GM23338 (cell line): ENCODE measurements at regions not wholly inside any gene's neighbourhood (a gene's known extent, or its start where the extent isn't known, plus 50 kb on each side); places are given as distances from the start of the nearest gene placed in this dataset.

Source experiments
- ATAC-seq: fragments of 200-7000 bp; cut with Tn5 transposase; 3 replicates; pipeline ENCODE4 v1.9.1; 2020
- DNase-seq: peaks from one replicate; pipeline ENCODE4 v3.0.0-alpha.2; 2015; ENCODE audit warnings: low spot score
- H2AFZ ChIP-seq: fragments of 200-600 bp; sonication (generic); 2 replicates; pipeline ENCODE4 v1.8.0; 2016; ENCODE audit warnings: antibody characterized with exemption, mild to moderate bottlenecking, moderate library complexity
- H3F3A ChIP-seq: fragments of 200-600 bp; sonication (generic); replicated peaks from 2 replicates; pipeline ENCODE4 v1.8.0; 2017; ENCODE audit warnings: antibody characterized with exemption, mixed run types, low read depth
- H3K27ac ChIP-seq: fragments of 200-600 bp; sonication (generic); 2 replicates; pipeline ENCODE4 v1.6.1; 2016; ENCODE audit warnings: low read depth
- H3K27me3 ChIP-seq: fragments of 200-600 bp; sonication (generic); 2 replicates; pipeline ENCODE4 v1.8.0; 2016; ENCODE audit warnings: mild to moderate bottlenecking, mixed run types, moderate library complexity; ENCODE audit not compliant: insufficient read depth
- H3K36me3 ChIP-seq: fragments of 200-600 bp; sonication (generic); 2 replicates; pipeline ENCODE4 v1.8.0; 2016; ENCODE audit warnings: mild to moderate bottlenecking; ENCODE audit not compliant: insufficient read depth
- H3K4me1 ChIP-seq: fragments of 200-600 bp; sonication (generic); 2 replicates; pipeline ENCODE4 v1.8.0; 2016; ENCODE audit warnings: mild to moderate bottlenecking, moderate library complexity; ENCODE audit not compliant: insufficient read depth
- H3K4me2 ChIP-seq: fragments of 200-600 bp; sonication (generic); 2 replicates; pipeline ENCODE4 v1.7.1; 2017; ENCODE audit warnings: mixed run types
- H3K4me3 ChIP-seq: fragments of 200-600 bp; sonication (generic); 2 replicates; pipeline ENCODE4 v1.6.1; 2016; ENCODE audit warnings: mixed run types
- H3K79me2 ChIP-seq: fragments of 200-600 bp; sonication (generic); replicated peaks from 2 replicates; pipeline ENCODE4 v1.8.0; 2017; ENCODE audit warnings: mild to moderate bottlenecking; ENCODE audit not compliant: insufficient read depth
- H3K9me2 ChIP-seq: fragments of 200-600 bp; sonication (generic); 2 replicates; pipeline ENCODE4 v1.8.0; 2017; ENCODE audit not compliant: insufficient read depth
- H4K20me1 ChIP-seq: fragments of 200-600 bp; sonication (generic); replicated peaks from 2 replicates; pipeline ENCODE4 v1.8.0; 2017; ENCODE audit warnings: mild to moderate bottlenecking; ENCODE audit not compliant: insufficient read depth
- H3K27ac Mint-ChIP-seq: 2 replicates; pipeline ENCODE4 v1.8.0; 2020; ENCODE audit warnings: inconsistent platforms, mild to moderate bottlenecking, moderate library complexity, mixed read lengths
- H3K27me3 Mint-ChIP-seq: 3 replicates; pipeline ENCODE4 v1.8.0; 2022; ENCODE audit warnings: low read depth, mild to moderate bottlenecking, moderate library complexity, mixed read lengths, inconsistent platforms; ENCODE audit not compliant: insufficient read depth, poor library complexity
- H3K36me3 Mint-ChIP-seq: 3 replicates; pipeline ENCODE4 v1.8.0; 2021; ENCODE audit warnings: low read depth, mild to moderate bottlenecking, inconsistent platforms, moderate library complexity, mixed read lengths
- H3K4me1 Mint-ChIP-seq: 3 replicates; pipeline ENCODE4 v1.8.0; 2020; ENCODE audit warnings: mild to moderate bottlenecking, inconsistent platforms, mixed read lengths
- H3K4me3 Mint-ChIP-seq: 3 replicates; pipeline ENCODE4 v1.8.0; 2021; ENCODE audit warnings: moderate library complexity, mild to moderate bottlenecking, inconsistent platforms, mixed read lengths
- H3K9me3 Mint-ChIP-seq: 3 replicates; pipeline ENCODE4 v1.8.0; 2020; ENCODE audit warnings: moderate library complexity, mild to moderate bottlenecking, inconsistent platforms, mixed read lengths
- CREB1 ChIP-seq: fragments of 250-450 bp; sonication (Bioruptor Pico); IDR thresholded peaks from 2 replicates; pipeline ENCODE4 v1.5.0; 2020; ENCODE audit warnings: low read depth, mild to moderate bottlenecking, moderate library complexity
- CTCF ChIP-seq, 2 experiments: fragments of 200-600 bp in 1 of 2; sonication (generic) in 1 of 2; conservative IDR thresholded peaks; 2 replicates each; pipeline versions ENCODE4 v1.5.1 to v1.6.1; 2016 to 2017; ENCODE audit warnings: antibody characterized with exemption in 2 of 2, low read depth in 2 of 2, mild to moderate bottlenecking in 2 of 2, moderate library complexity in 1 of 2
- ETS1 ChIP-seq: IDR thresholded peaks from 2 replicates; pipeline ENCODE4 v1.6.1; 2016; ENCODE audit warnings: antibody characterized with exemption
- EZH2 ChIP-seq: fragments of 200-600 bp; sonication (generic); IDR thresholded peaks from one replicate; pipeline ENCODE4 v1.8.0; 2017; ENCODE audit warnings: antibody characterized with exemption, mild to moderate bottlenecking, low read depth; ENCODE audit not compliant: unreplicated experiment
- EZH2phosphoT487 ChIP-seq: fragments of 200-600 bp; sonication (generic); IDR thresholded peaks from one replicate; pipeline ENCODE4 v1.8.1; 2018; ENCODE audit warnings: antibody characterized with exemption; ENCODE audit not compliant: unreplicated experiment
- JUNB ChIP-seq: IDR thresholded peaks from one replicate; pipeline ENCODE4 v1.6.1; 2016; ENCODE audit warnings: antibody characterized with exemption; ENCODE audit not compliant: unreplicated experiment
- NANOG ChIP-seq: IDR thresholded peaks from 2 replicates; pipeline ENCODE4 v1.6.1; 2016; ENCODE audit warnings: antibody characterized with exemption, borderline replicate concordance
- POLR2AphosphoS5 ChIP-seq: IDR thresholded peaks from 2 replicates; pipeline ENCODE4 v1.6.1; 2016; ENCODE audit warnings: antibody characterized with exemption, low read depth
- REST ChIP-seq: IDR thresholded peaks from one replicate; pipeline ENCODE4 v1.6.1; 2018; ENCODE audit warnings: antibody characterized with exemption; ENCODE audit not compliant: unreplicated experiment
- STAT1 ChIP-seq: IDR thresholded peaks from one replicate; pipeline ENCODE4 v1.6.1; 2016; ENCODE audit warnings: antibody characterized with exemption; ENCODE audit not compliant: unreplicated experiment
- ZNF114 ChIP-seq: fragments of 250-450 bp; sonication (Bioruptor Pico); IDR thresholded peaks from 2 replicates; pipeline ENCODE4 v1.5.0; 2020; ENCODE audit warnings: mild to moderate bottlenecking, moderate library complexity
- ZNF331 ChIP-seq: fragments of 250-450 bp; sonication (Bioruptor Pico); IDR thresholded peaks from 2 replicates; pipeline ENCODE4 v1.5.0; 2020; ENCODE audit warnings: low read depth, mild to moderate bottlenecking, moderate library complexity
- ZNF462 ChIP-seq: fragments of 250-450 bp; sonication (Bioruptor Pico); IDR thresholded peaks from 2 replicates; pipeline ENCODE4 v1.5.0; 2020; ENCODE audit warnings: mild to moderate bottlenecking, moderate library complexity

DNA sequence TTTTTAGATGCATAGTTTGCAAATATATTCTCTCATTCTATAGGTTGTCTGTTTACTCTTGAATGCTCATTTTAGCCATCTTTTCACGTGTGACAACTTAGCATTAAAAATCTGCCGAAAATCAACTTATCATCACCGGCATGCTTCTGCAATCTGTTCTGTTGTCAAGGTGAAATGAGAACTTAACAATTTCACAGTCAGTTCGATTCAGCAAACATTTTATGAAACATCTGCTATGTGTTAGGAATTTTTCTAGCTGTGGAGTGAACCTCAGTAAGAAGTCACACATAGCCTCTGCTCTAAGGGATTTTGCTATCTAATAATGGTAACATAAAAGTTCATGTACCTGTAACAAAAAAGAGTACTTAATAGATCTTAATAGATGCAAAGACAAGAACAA lies 256.1 kb downstream of the ZWINT start:
- Mint-ChIP-seq H3K9me3 (no peaks in the 10 kb centered on the region; the same call in 2 of the 3 replicates), H3K4me1 (no peaks in the 10 kb centered on the region), H3K27ac (no peak overlapping the region), H3K27me3 (no peaks in the 10 kb centered on the region), H3K36me3 (no peaks in the 10 kb centered on the region), H3K4me3 (no peak overlapping the region)
- Histone ChIP-seq H3K27ac (no peak overlapping the region), H3K79me2 (no peaks in the 10 kb centered on the region), H3K4me1 (no peaks in the 10 kb centered on the region), H3K4me3 (no peak overlapping the region), H3K9me2 (no peaks in the 10 kb centered on the region), H3K27me3 (no peaks in the 10 kb centered on the region), H4K20me1 (no peaks in the 10 kb centered on the region), H3F3A (no peaks in the 10 kb centered on the region), H3K36me3 (no peaks in the 10 kb centered on the region), H3K4me2 (no peak overlapping the region), H2AFZ (no peak overlapping the region)
- DNase-seq (no peak), ATAC-seq (no peak)
- TF ChIP-seq NANOG (no peak), REST (no peak), ZNF331 (CRISPR knock-in tag) (no peak), EZH2 (no peak), ZNF114 (no peak), STAT1 (no peak), ETS1 (no peak), ZNF462 (no peak), JUNB (no peak), POLR2AphosphoS5 (no peak), EZH2phosphoT487 (no peak), CREB1 (CRISPR knock-in tag) (no peak), CTCF (conservative IDR thresholded peaks at IDR 0.05; ENCODE audit: low read depth in 2 of 2) (no peak)
